ENCODE measurements at regions not wholly inside any gene's neighbourhood (a gene's known extent, or its start where the extent isn't known, plus 50 kb on each side); places are given as distances from the start of the nearest gene placed in this dataset.

GRCh38 chr2:158011055-158011771 lies 90.5 kb upstream of the UPP2 start:
- TF ChIP-seq POLR2AphosphoS5 (IDR thresholded peaks at IDR 0.05; ENCODE audit: low read depth, low read length) (no peak), TAF1 (IDR thresholded peaks at IDR 0.05; ENCODE audit: borderline replicate concordance, insufficient read depth, low read length) (no peak), FOXP2 (optimal IDR thresholded peaks at IDR 0.05; ENCODE audit: borderline replicate concordance, extremely low read depth, extremely low read length, insufficient read depth) (no peak), REST (IDR thresholded peaks at IDR 0.05; ENCODE audit: insufficient read depth in 1 of 2, low read depth in 2 of 2, low read length in 2 of 2) (no peak), SIN3A (IDR thresholded peaks at IDR 0.05; ENCODE audit: borderline replicate concordance, insufficient read depth, low read length) (no peak)

GRCh38 chr2:158009399-158009798 lies 92.3 kb upstream of the UPP2 start:
- TF ChIP-seq SIN3A (IDR thresholded peaks at IDR 0.05; ENCODE audit: borderline replicate concordance, insufficient read depth, low read length) (no peak), REST (IDR thresholded peaks at IDR 0.05; ENCODE audit: insufficient read depth in 1 of 2, low read depth in 2 of 2, low read length in 2 of 2) (no peak), POLR2AphosphoS5 (IDR thresholded peaks at IDR 0.05; ENCODE audit: low read depth, low read length) (no peak), FOXP2 (optimal IDR thresholded peaks at IDR 0.05; ENCODE audit: borderline replicate concordance, extremely low read depth, extremely low read length, insufficient read depth) (no peak), TAF1 (IDR thresholded peaks at IDR 0.05; ENCODE audit: borderline replicate concordance, insufficient read depth, low read length) (no peak)

DNA sequence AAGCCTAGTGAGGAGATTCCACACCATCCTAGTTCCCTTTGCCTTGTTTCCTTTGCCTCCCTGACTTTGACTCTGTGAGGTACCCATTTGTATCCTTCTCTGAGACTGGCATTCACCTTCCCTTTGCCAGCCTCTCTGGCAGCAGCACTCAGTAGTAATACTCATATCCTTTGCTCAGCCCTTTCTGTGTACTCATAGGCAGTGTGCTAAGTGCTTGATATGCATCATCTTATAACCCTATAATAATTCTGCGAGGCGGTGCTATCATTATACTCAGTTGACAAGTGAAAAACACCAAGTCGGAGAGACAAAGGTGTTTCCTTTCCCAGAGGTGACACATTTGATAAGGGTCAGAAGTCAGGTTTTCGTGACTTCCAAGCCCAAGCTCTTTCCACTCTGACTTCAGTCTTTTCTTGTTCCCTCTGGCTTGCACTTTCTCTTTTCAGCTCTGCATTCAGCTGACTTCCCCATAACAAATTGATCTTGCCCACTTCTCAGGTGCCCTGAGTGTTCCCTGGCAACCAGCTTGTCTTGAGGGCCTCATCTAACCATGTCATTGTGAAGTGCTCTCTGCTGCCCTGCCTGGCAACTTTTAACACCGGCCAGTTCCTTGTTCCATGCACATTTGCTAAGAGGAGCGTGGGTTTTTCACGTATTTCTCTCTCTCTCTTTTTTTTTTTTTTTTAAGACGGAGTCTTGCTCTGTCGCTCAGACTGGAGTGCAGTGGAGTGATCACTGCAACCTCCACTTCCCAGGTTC lies 94.5 kb upstream of the UPP2 start:
- no peak for TF ChIP-seq POLR2AphosphoS5 (IDR thresholded peaks at IDR 0.05; ENCODE audit: low read depth, low read length)
- TF ChIP-seq TAF1 (IDR thresholded peaks at IDR 0.05; ENCODE audit: borderline replicate concordance, insufficient read depth, low read length): no peak
- no peak for TF ChIP-seq SIN3A (IDR thresholded peaks at IDR 0.05; ENCODE audit: borderline replicate concordance, insufficient read depth, low read length)
- TF ChIP-seq FOXP2 (optimal IDR thresholded peaks at IDR 0.05; ENCODE audit: borderline replicate concordance, extremely low read depth, extremely low read length, insufficient read depth): no peak
- TF ChIP-seq REST (IDR thresholded peaks at IDR 0.05; ENCODE audit: insufficient read depth in 1 of 2, low read depth in 2 of 2, low read length in 2 of 2): no peak

DNA sequence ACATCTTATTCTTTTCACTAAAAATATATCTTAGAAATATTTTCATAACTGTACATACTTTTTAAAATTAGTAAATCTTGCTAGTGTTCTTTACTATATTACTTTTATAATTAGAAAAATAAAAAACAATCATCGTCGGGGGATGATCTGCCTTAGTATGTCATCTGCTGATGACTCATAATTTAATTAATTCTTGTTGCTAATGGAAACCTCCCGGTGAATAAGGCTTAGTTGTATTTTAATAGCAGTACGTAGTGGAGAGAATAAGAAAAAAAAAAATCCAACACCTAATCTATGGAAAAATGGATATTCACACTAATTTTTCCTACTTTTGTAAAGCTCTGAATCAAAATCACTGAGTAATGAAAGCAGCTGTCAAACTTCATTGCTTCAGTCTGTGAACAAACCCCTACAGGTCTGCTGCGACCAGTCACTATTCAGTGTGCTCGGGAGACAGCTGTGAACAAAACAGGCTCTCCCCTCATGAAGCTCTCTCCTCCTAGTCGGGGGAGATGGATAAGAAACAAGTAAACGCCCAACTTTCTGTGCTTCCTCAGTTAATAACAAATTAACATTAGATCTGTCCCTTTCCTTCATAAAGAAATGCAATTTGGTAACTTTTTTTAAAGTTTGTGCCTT lies 97.4 kb upstream of the UPP2 start:
- TF ChIP-seq REST (IDR thresholded peaks at IDR 0.05; ENCODE audit: insufficient read depth in 1 of 2, low read depth in 2 of 2, low read length in 2 of 2) (no peak), SIN3A (IDR thresholded peaks at IDR 0.05; ENCODE audit: borderline replicate concordance, insufficient read depth, low read length) (no peak), TAF1 (IDR thresholded peaks at IDR 0.05; ENCODE audit: borderline replicate concordance, insufficient read depth, low read length) (no peak), POLR2AphosphoS5 (IDR thresholded peaks at IDR 0.05; ENCODE audit: low read depth, low read length) (no peak), FOXP2 (optimal IDR thresholded peaks at IDR 0.05; ENCODE audit: borderline replicate concordance, extremely low read depth, extremely low read length, insufficient read depth) (no peak)
